D341Med (cell line): ENCODE measurements at regions not wholly inside any gene's neighbourhood (a gene's known extent, or its start where the extent isn't known, plus 50 kb on each side); places are given as distances from the start of the nearest gene placed in this dataset.

ENCODE experiments used
- DNase-seq: peaks from one replicate; pipeline ENCODE4 v3.0.0; 2012; ENCODE audit warnings: low spot score

GRCh38 chr4:63492515-63492914 lies 916.7 kb downstream of the TECRL start:
- DNase-seq, result no peak

DNA sequence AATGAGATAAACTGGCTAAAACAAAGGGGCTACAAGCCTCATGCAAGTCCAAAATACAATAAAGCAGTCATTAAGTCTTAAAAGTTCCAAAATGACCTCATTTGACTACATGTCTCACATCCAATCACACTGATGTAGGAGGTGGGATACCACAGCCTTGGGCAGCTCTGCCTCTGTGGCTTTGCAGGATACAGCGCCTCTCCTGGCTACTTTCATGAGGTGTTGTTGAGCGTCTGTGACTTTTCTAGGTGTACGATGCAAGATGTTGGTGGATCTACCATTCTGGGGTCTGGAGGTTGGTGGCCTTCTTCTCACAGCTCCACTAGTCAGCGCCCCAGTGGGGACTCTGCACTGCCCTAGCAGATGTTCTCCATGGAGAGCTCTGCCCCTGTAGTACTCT lies 944.9 kb downstream of the TECRL start:
- no peak for DNase-seq

DNA sequence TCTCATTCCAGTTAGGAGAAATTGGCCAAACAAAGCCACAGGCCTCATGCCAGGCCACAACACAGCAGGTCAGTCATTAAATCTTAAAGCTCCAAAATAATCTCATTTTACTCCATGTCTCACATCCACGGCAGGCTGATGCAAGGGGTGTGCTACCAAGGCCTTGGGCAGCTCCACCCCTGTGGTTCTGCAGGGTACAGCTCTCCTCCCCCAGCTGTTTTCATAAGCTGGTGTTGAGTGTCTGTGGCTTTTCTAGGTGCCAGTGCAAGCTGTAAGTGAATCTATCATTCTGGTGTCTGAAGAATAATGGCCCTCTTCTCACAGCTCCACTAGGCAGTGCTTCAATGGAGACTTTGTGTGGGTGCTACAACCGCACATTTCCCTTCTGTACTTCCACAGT lies 949.2 kb downstream of the TECRL start:
- DNase-seq, result no peak

GRCh38 chr4:63459329-63459728 lies 949.9 kb downstream of the TECRL start:
- DNase-seq, result no peak

DNA sequence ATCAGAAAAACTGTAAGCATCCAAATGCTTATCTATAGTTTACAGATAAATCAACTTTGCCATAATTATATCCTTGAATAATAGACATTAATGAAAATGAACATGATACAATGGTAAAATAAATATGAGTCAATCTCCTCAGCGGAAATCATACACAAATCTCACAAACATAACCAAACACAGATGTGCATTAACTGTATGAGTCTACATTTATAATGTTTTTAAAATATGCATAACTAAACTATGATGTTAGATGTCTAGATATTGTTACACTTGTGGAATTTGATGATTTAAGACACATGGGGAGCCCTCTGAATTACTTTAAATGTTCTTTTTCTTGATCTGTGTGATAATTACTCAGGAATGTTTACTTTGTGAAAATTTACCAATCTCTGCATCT lies 951.2 kb downstream of the TECRL start:
- DNase-seq, result no peak

DNA sequence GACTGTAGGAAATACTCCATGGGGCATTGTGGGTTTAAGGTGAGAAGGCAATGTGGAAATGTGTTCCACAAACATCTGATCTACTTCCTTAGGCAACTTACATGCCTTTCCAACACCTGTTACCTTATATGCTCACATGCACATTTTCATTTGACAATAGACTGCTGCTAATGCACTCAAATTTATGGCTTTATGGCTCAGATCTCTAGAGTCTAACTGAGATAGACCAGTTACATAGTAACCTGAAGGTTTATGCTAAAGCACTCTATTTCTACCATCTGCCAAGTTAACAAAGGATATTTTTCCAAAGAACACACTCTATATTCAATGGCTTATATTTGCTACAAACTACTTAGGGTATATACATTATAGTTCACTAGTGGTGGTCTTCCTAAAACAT lies 969.0 kb downstream of the TECRL start:
- DNase-seq, result no peak

DNA sequence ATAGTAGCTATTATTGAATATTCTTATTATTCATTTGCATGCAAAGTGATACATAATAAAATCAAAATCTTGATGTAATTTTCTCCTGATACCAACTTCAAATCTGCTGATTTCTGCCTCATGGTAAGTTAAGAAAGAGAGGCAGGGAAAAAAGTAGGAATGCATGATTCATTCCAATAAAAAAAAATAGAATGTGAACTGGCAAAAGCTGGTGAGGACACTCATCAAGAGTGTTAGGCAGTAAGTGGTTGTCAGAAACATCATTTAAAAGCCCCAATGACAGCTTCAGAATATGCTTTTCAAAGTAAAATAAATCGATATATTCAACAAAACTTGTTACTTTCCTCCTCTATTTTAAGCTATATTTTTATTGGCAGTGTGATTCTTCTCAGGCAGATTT lies 979.1 kb downstream of the TECRL start:
- DNase-seq, result no peak

- no peak for DNase-seq
Measured at GRCh38 chr4:63396269-63396668, 1013.0 kb downstream of the TECRL start.

- DNase-seq, result no peak
Measured at GRCh38 chr4:63393544-63393943, 1015.7 kb downstream of the TECRL start.

GRCh38 chr4:63379750-63380522 lies 1029.3 kb downstream of the TECRL start:
- DNase-seq, result no peak

- DNase-seq, result no peak
Measured at GRCh38 chr4:63371001-63371400, 1038.2 kb downstream of the TECRL start.

DNA sequence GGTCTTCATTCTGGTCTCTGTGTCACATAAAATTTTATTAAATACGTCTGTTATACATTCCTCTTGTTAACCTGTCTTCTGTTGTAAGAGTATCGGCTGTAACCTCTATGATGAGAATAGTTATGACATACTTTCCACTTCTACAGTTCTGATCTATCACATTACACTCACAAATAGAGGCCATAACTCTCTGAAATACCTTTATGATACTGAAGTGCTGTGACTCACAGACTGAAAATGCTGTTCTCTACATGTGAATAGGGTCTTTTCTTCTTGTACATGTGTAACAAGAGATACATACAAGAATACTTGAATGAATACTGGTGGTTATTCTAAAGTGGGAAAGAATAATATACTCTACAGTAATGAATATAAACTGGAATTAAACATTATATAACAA lies 1047.6 kb downstream of the TECRL start:
- no peak for DNase-seq

DNA sequence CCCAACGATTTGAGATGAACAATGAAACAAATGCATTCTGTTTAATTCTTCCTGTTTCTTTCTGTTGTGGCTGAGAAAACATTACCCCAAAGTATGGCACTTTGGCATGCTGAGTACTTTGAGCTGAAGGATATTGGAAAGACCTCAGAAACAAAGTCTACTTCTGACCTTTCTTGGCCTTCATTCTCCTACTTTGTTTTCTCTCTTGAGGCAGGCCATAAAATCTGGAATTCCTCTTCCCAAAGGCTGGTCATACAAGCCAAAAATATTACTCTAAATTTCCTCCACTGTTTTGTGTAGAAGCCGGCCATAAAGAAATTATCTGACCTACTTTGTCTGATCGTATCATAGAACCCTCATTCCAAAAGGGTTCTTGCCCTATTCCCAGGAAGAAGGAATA lies 1048.2 kb downstream of the TECRL start:
- DNase-seq, result no peak

DNA sequence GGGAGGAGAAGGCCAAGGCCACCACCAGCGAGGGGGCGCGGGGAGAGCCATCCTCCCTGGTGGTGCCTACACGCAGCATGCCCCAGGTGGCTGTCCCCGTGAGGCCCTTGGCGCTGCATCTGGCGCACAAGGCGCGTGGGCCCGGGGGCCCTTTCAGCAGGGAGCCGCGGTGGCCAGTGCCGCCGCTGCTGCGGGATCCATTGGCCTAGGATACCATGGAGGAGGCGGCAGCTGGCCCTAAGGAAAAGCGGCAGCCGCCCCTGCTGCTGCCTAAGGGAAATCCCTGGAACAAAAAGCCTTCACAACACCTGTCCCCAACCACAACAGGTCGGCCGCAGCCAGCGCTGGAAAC lies 1059.6 kb downstream of the TECRL start:
- peak; percentile 10 for DNase-seq

DNA sequence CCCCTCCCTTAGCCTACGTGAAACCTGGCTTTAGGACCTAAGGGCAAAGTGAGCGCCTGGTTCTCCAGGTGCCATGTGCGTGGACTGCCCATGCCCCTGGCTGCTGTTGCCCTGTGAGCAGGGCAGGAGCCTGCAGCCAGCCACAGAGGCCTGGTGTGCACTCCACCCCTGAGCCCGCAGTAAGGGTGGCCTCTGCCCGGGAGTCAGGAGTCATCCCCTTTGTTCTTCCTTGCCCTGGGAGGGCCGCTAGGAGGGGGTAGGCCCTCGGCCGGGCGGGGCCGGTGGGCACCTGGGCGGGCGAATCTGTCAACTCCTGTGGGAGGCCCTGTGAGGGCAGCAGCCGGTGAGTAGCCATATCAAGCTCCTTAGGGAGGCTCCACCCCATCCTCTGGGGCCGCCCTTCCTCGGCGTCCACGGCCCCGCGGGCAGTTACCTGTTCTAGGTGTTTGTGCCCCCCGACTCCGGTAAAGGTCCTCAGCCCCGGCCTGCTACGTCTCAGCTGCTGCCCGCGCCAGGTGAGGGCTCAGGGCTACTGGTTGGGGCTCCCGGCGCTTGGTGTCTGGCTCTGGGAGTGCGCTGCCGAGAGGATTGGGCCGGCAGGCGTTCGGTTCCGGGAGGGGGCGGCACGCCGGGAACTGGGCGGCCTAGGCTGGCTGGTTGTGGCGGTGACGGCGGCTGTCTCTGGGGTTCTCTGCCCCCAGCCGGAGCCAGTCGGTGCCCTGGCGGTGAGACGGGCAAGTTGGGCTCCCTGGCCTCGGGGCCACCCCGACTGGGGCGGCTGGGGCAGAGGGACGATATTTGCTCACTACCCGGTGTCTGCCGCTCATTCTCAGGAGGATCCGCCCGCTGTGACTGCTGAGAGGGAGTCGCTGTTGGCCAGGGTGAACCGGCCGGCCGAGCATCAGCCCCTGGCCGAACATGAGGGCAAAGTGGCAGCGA lies 1060.2 kb downstream of the TECRL start:
- DNase-seq, result peak; percentile 12

DNA sequence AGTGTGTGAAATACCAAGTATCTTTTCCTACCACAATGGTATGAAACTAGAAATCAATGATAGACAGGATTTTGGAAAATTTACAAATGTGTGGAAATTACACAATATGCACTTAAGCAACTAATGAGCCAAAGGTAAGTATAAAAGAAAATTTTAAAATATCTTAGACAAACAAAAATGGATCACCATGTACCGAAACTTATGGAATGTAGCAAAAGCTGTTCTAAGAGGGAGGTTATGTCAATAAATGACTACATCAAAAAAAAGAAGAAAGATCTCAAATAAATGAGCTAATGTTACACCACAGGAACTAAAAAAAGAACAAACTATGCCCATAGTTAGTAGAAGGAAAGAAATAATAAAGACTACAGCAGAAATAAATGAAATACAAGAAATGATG lies 1084.1 kb downstream of the TECRL start:
- DNase-seq, result no peak

GRCh38 chr4:63316633-63317032 lies 1092.6 kb downstream of the TECRL start:
- DNase-seq, result no peak

GRCh38 chr4:63315651-63316050 lies 1093.6 kb downstream of the TECRL start:
- DNase-seq, result no peak

GRCh38 chr4:63308697-63309096 lies 1100.6 kb downstream of the TECRL start:
- no peak for DNase-seq

DNA sequence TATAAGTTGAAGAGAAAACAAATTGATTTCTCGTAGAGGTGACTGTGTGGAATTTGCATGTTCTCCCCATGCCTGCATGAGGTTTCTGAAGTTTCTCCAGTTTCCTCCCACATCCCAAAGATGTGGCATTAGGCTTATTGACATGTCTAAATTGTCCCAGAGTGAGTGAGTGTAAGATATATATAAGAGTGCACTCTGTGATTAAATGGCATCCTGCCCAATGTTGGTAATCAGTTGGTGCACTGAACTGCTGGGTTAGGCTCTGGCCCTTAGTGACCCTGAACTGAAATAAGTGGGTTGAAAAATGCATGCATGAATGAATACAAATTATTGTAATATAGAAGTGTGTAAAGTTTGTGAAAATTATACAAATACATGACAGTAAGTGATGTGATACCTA lies 1106.5 kb downstream of the TECRL start:
- DNase-seq, result no peak

GRCh38 chr4:63302078-63302477 lies 1107.2 kb downstream of the TECRL start:
- no peak for DNase-seq

DNA sequence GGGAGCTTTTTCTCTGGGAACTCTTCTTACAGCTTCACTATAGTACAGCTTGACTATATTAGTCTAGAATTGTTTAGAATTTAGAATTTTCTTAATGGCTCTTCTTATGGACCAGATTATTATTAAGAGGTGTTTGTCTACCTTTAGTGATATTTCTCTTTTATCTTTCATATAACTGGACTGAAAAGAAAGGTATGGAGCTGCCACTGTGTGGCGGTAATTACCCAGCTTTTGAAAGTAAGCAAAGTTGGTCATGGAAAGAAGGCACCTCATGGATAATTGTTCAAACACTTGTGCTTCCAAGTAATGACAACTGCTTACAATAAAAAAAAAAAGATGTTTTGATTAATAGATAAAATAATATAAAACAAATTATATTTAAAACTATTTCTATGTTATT lies 1112.5 kb downstream of the TECRL start:
- peak; percentile 29 for DNase-seq

DNA sequence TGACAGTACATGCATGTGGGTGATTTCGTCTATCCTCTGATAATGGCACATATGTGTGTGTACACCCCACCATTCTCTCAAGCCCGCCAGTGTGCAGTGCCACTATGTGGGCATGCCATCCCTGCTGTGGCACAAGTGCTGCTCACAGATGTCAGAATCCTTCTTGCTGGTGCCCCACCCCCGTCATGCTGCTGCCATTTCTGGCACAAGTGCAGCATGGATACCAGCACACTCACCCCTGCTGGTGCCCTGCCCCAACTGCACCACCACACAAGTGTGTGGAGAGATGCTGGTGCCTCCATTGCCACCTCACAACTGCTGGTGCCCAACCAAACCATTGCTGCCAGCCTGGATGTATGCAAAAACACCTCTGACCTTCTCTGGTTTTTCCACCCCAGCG lies 1133.8 kb downstream of the TECRL start:
- DNase-seq, result no peak
